ENCODE measurements at regions not wholly inside any gene's neighbourhood (a gene's known extent, or its start where the extent isn't known, plus 50 kb on each side); places are given as distances from the start of the nearest gene placed in this dataset.
"Not testable (repeated sequence)": the region's sequence is repeated elsewhere in the genome, so short reads cannot be mapped to it uniquely, and the experiment has no call there.

GRCh38 chr5:68033961-68034571 lies 181.5 kb upstream of the PIK3R1 start:
- peak in 4 of 11 donors; percentile 18 to 49 (median 24) for DNase-seq (ENCODE audit: extremely low read depth in 1 of 11, low read depth in 9 of 11, low spot score in 4 of 11)

- DNase-seq (ENCODE audit: extremely low read depth in 1 of 11, low read depth in 9 of 11, low spot score in 4 of 11): no peak
Measured at GRCh38 chr5:68033029-68033428, 182.5 kb upstream of the PIK3R1 start.

GRCh38 chr5:68032216-68032762 lies 183.3 kb upstream of the PIK3R1 start:
- no peak for DNase-seq (ENCODE audit: extremely low read depth in 1 of 11, low read depth in 9 of 11, low spot score in 4 of 11)

GRCh38 chr5:68028131-68028727 lies 187.3 kb upstream of the PIK3R1 start:
- DNase-seq (ENCODE audit: extremely low read depth in 1 of 11, low read depth in 9 of 11, low spot score in 4 of 11): no peak

GRCh38 chr5:68027519-68027918 lies 188.0 kb upstream of the PIK3R1 start:
- peak in 6 of 11 donors; percentile 4 to 33 (median 17) for DNase-seq (ENCODE audit: extremely low read depth in 1 of 11, low read depth in 9 of 11, low spot score in 4 of 11)

GRCh38 chr5:68026092-68026885 lies 189.3 kb upstream of the PIK3R1 start:
- DNase-seq (ENCODE audit: extremely low read depth in 1 of 11, low read depth in 9 of 11, low spot score in 4 of 11): no peak

- DNase-seq (ENCODE audit: extremely low read depth in 1 of 11, low read depth in 9 of 11, low spot score in 4 of 11): no peak
Measured at GRCh38 chr5:68024426-68024825, 191.1 kb upstream of the PIK3R1 start.

GRCh38 chr5:68021916-68022315 lies 193.6 kb upstream of the PIK3R1 start:
- no peak for DNase-seq (ENCODE audit: extremely low read depth in 1 of 11, low read depth in 9 of 11, low spot score in 4 of 11)

GRCh38 chr5:68021227-68021626 lies 194.3 kb upstream of the PIK3R1 start:
- DNase-seq (ENCODE audit: extremely low read depth in 1 of 11, low read depth in 9 of 11, low spot score in 4 of 11): no peak

- DNase-seq (ENCODE audit: extremely low read depth in 1 of 11, low read depth in 9 of 11, low spot score in 4 of 11): not testable (repeated sequence)
Measured at GRCh38 chr5:68020461-68020969, 195.0 kb upstream of the PIK3R1 start.

GRCh38 chr5:68015381-68016302 lies 199.9 kb upstream of the PIK3R1 start:
- DNase-seq (ENCODE audit: extremely low read depth in 1 of 11, low read depth in 9 of 11, low spot score in 4 of 11): no peak

GRCh38 chr5:68012831-68013230 lies 202.7 kb upstream of the PIK3R1 start:
- no peak for DNase-seq (ENCODE audit: extremely low read depth in 1 of 11, low read depth in 9 of 11, low spot score in 4 of 11)

- DNase-seq (ENCODE audit: extremely low read depth in 1 of 11, low read depth in 9 of 11, low spot score in 4 of 11): no peak
Measured at GRCh38 chr5:68012429-68012828, 203.1 kb upstream of the PIK3R1 start.

GRCh38 chr5:68011801-68012200 lies 203.8 kb upstream of the PIK3R1 start:
- no peak for DNase-seq (ENCODE audit: extremely low read depth in 1 of 11, low read depth in 9 of 11, low spot score in 4 of 11)

- DNase-seq (ENCODE audit: extremely low read depth in 1 of 11, low read depth in 9 of 11, low spot score in 4 of 11): no peak
Measured at GRCh38 chr5:68011259-68011760, 204.2 kb upstream of the PIK3R1 start.

- no peak for DNase-seq (ENCODE audit: extremely low read depth in 1 of 11, low read depth in 9 of 11, low spot score in 4 of 11)
Measured at GRCh38 chr5:68010740-68011139, 204.8 kb upstream of the PIK3R1 start.

- no peak for DNase-seq (ENCODE audit: extremely low read depth in 1 of 11, low read depth in 9 of 11, low spot score in 4 of 11)
Measured at GRCh38 chr5:68007451-68007850, 208.1 kb upstream of the PIK3R1 start.

GRCh38 chr5:68002836-68003235 lies 212.7 kb upstream of the PIK3R1 start:
- DNase-seq (ENCODE audit: extremely low read depth in 1 of 11, low read depth in 9 of 11, low spot score in 4 of 11): no peak

- no peak for DNase-seq (ENCODE audit: extremely low read depth in 1 of 11, low read depth in 9 of 11, low spot score in 4 of 11)
Measured at GRCh38 chr5:68000805-68001204, 214.8 kb upstream of the PIK3R1 start.
